K562 (cell line): ENCODE measurements at regions not wholly inside any gene's neighbourhood (a gene's known extent, or its start where the extent isn't known, plus 50 kb on each side); places are given as distances from the start of the nearest gene placed in this dataset.

Experiments
- AFF1 ChIP-seq, 2 experiments: fragments of 450-650 bp; IDR thresholded peaks; 2 replicates each; pipeline ENCODE4 v1.6.1; 2018; ENCODE audit warnings: mild to moderate bottlenecking in 2 of 2, low read depth in 1 of 2; ENCODE audit not compliant: partially characterized antibody in 2 of 2
- ARID1B ChIP-seq: fragments of 450-650 bp; IDR thresholded peaks from 2 replicates; pipeline ENCODE4 v1.6.1; 2016; ENCODE audit warnings: antibody characterized with exemption, mild to moderate bottlenecking, inconsistent platforms
- BCL6 ChIP-seq: fragments of 250-450 bp; sonication (Bioruptor Pico); IDR thresholded peaks from 2 replicates; pipeline ENCODE4 v1.4.0; 2020
- CREB1 ChIP-seq, 2 experiments: sonication (generic) in 1 of 2; formaldehyde crosslinking in 1 of 2; IDR thresholded peaks; 2 replicates each; pipeline versions ENCODE4 v1.6.1 to v1.8.0; 2012 to 2022; ENCODE audit warnings: inconsistent platforms in 1 of 2, mild to moderate bottlenecking in 1 of 2, missing genetic modification reagents in 1 of 2, moderate library complexity in 1 of 2
- CREM ChIP-seq: IDR thresholded peaks from 2 replicates; pipeline ENCODE4 v1.6.1; 2014; ENCODE audit warnings: antibody characterized with exemption, low read depth
- HDAC2 ChIP-seq: fragments of 450-650 bp; IDR thresholded peaks from 2 replicates; pipeline ENCODE4 v1.6.1; 2016; ENCODE audit warnings: mild to moderate bottlenecking
- JUN ChIP-seq, 2 experiments: sonication (generic) in 1 of 2; formaldehyde crosslinking in 1 of 2; IDR thresholded peaks; 2 replicates each; pipeline versions ENCODE4 v1.6.1 to v1.8.0; 2012 to 2022; ENCODE audit warnings: borderline replicate concordance in 2 of 2, mild to moderate bottlenecking in 2 of 2, improper control_type of control experiment in 1 of 2, low read depth in 1 of 2, low read length in 1 of 2, missing genetic modification reagents in 1 of 2
- NCOR1 ChIP-seq: fragments of 450-650 bp; IDR thresholded peaks from 2 replicates; pipeline ENCODE4 v1.6.1; 2016; ENCODE audit warnings: mild to moderate bottlenecking, moderate library complexity
- OTX1 ChIP-seq: fragments of 450-650 bp; formaldehyde crosslinking; IDR thresholded peaks from 2 replicates; pipeline ENCODE4 v1.4.0; 2022; ENCODE audit warnings: mild to moderate bottlenecking
- RCOR1 ChIP-seq, 2 experiments: IDR thresholded peaks; 2 replicates each; pipeline ENCODE4 v1.6.1; 2012; ENCODE audit warnings: low read depth in 2 of 2, low read length in 2 of 2, borderline replicate concordance in 1 of 2, improper control_type of control experiment in 1 of 2
- RNF2 ChIP-seq: sonication (generic); IDR thresholded peaks from 2 replicates; pipeline ENCODE4 v1.6.1; 2016
- SMAD4 ChIP-seq: fragments of 250-450 bp; sonication (Bioruptor Pico); conservative IDR thresholded peaks from 2 replicates; pipeline ENCODE4 v1.8.0; 2021; ENCODE audit warnings: inconsistent platforms, mild to moderate bottlenecking, moderate library complexity
- TBL1XR1 ChIP-seq, 2 experiments: IDR thresholded peaks; 2 replicates each; pipeline ENCODE4 v1.6.1; 2012; ENCODE audit warnings: improper control_type of control experiment in 2 of 2, low read length in 2 of 2, mild to moderate bottlenecking in 1 of 2
- ZNF324 ChIP-seq: fragments of 250-450 bp; sonication (Bioruptor Pico); IDR thresholded peaks from 2 replicates; pipeline ENCODE4 v1.4.0; 2020; ENCODE audit warnings: mild to moderate bottlenecking

GRCh38 chr2:217108575-217109027, 248.7 kb upstream of the TNP1 start (continued):
- TF ChIP-seq AFF1 (IDR thresholded peaks at IDR 0.05; ENCODE audit: low read depth in 1 of 2, partially characterized antibody in 2 of 2): peak in 1 of 2 experiments; percentile 27
- peak; percentile 84 for TF ChIP-seq CREM
- no peak for TF ChIP-seq ZNF324 (CRISPR knock-in tag)
- peak; percentile 52; the same call in 1 of the 2 replicates for TF ChIP-seq HDAC2
- TF ChIP-seq JUN (IDR thresholded peaks at IDR 0.05; ENCODE audit: borderline replicate concordance, low read depth, low read length): 0 out of 2 replicates have a peak, but pooled peaks have one; percentile 41
- no peak for TF ChIP-seq JUN (CRISPR knock-in tag; IDR thresholded peaks at IDR 0.05; ENCODE audit: borderline replicate concordance)
- peak; percentile 74 for TF ChIP-seq RNF2
- peak; percentile 15; the same call in 1 of the 2 replicates for TF ChIP-seq BCL6 (CRISPR knock-in tag)
- TF ChIP-seq SMAD4 (CRISPR knock-in tag): peak; percentile 49; the same call in 1 of the 2 replicates
- 0 out of 2 replicates have a peak, but pooled peaks have one; percentile 12 for TF ChIP-seq OTX1
- 0 out of 2 replicates have a peak, but pooled peaks have one; percentile 35 for TF ChIP-seq CREB1 (IDR thresholded peaks at IDR 0.05)
- no peak for TF ChIP-seq CREB1 (CRISPR knock-in tag; IDR thresholded peaks at IDR 0.05)
- peak in 1 of 2 experiments; percentile 89; a peak in 2 of 4 replicates for TF ChIP-seq RCOR1 (IDR thresholded peaks at IDR 0.05; ENCODE audit: borderline replicate concordance in 1 of 2, low read depth in 2 of 2, low read length in 2 of 2)
- peak; percentile 78 for TF ChIP-seq ARID1B
- peak in 1 of 2 experiments; percentile 43; a peak in 1 of 4 replicates for TF ChIP-seq TBL1XR1 (IDR thresholded peaks at IDR 0.05; ENCODE audit: low read length in 2 of 2)
- 0 out of 2 replicates have a peak, but pooled peaks have one; percentile 20 for TF ChIP-seq NCOR1
